Transverse colon (tissue), 4 donors: ENCODE measurements at regions not wholly inside any gene's neighbourhood (a gene's known extent, or its start where the extent isn't known, plus 50 kb on each side); places are given as distances from the start of the nearest gene placed in this dataset.

Experiments used
- DNase-seq: peaks from one replicate; pipeline ENCODE4 v3.0.0-alpha.2; 2019
- H3K27ac ChIP-seq, 4 donors: fragments of 200-600 bp; sonication (generic); 2 replicates each; pipeline ENCODE4 v1.5.1; 2016 to 2018; ENCODE audit warnings: inconsistent platforms in 4 of 4
- H3K27me3 ChIP-seq: fragments of 200-600 bp; sonication (generic); 2 replicates; pipeline ENCODE4 v1.5.1; 2017; ENCODE audit warnings: inconsistent platforms
- H3K36me3 ChIP-seq, 4 donors: fragments of 200-600 bp; sonication (generic); 2 replicates each; pipeline ENCODE4 v1.5.1; 2017 to 2019; ENCODE audit warnings: inconsistent platforms in 4 of 4
- H3K4me1 ChIP-seq, 4 donors: fragments of 200-600 bp; sonication (generic); 2 replicates each; pipeline ENCODE4 v1.5.1; 2017 to 2020; ENCODE audit warnings: inconsistent platforms in 4 of 4
- H3K4me3 ChIP-seq, 4 donors: fragments of 200-600 bp; sonication (generic); 1 replicate in 1 of 4; 2 replicates in 3 of 4; pipeline versions ENCODE4 v1.5.1 to v1.6.1; 2017 to 2019; ENCODE audit warnings: inconsistent platforms in 4 of 4
- H3K9me3 ChIP-seq, 2 donors: fragments of 200-600 bp; sonication (generic); 2 replicates each; pipeline ENCODE4 v1.5.1; 2017 to 2019; ENCODE audit warnings: inconsistent platforms in 2 of 2
- EP300 ChIP-seq: sonication (generic); formaldehyde crosslinking; IDR thresholded peaks from one replicate; pipeline ENCODE4 v1.6.1; 2017; ENCODE audit warnings: antibody characterized with exemption, low read depth
- POLR2A ChIP-seq: fragments of 450-650 bp; IDR thresholded peaks from one replicate; pipeline ENCODE4 v1.6.1; 2016; ENCODE audit warnings: antibody characterized with exemption, mild to moderate bottlenecking, moderate library complexity
- POLR2AphosphoS5 ChIP-seq, 3 donors: sonication (generic); formaldehyde crosslinking; IDR thresholded peaks; one replicate each; pipeline ENCODE4 v1.6.1; 2016; ENCODE audit warnings: antibody characterized with exemption in 3 of 3
- WGBS, 2 donors: methylation state at CpG; one replicate each; pipeline ENCODE4 v1.1.5; 2018; ENCODE audit warnings: low coverage in 1 of 2; 5-methylcytosine and 5-hydroxymethylcytosine counted together
- in situ Hi-C, 4 donors: fragments of 200-750 bp; cut with MboI; loops; one replicate each; pipeline versions ENCODE4 v1.15.0 to v1.15.1; 2017; ENCODE audit warnings: low sequenced_read_pairs in 3 of 4, low pct_ligation_motif_present in 1 of 4, low pct_unique_long_range_greater_than_20kb in 1 of 4
- intact Hi-C: fragments of 100-400 bp; cut with DNase I; formaldehyde crosslinking; loops from one replicate; pipeline ENCODE4 v1.15.1; 2023; ENCODE audit warnings: low total_unique reads
- TF ChIP-seq, protein P1 (sequence below), 5 experiments: fragments of 200-600 bp in 3 of 5; fragments of 450-650 bp in 2 of 5; sonication (generic) in 3 of 5; IDR thresholded peaks; 1 replicate in 2 of 5; 2 replicates in 3 of 5; pipeline ENCODE4 v1.5.1; 2016 to 2017; ENCODE audit warnings: antibody characterized with exemption in 5 of 5, inconsistent platforms in 3 of 5, mild to moderate bottlenecking in 2 of 5, moderate library complexity in 1 of 5

DNA sequence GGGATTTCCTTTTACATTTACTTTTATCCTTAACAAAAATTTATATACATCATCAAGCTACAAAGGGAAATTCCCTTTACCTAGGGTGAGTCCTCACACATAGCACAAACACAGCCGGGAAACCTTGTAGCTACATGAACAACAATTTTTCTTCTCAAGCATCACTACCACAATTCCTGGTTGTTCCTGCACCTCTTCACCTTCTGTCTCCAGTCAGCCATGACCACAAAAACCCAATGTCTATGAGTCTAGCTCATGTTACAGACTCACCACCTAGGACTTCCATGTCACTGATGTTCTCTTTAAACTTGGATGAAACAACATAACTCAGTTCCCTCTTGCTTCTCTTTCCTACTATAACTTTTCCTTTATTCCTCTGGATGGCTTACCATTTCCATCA lies 460.4 kb downstream of the MBD2 start:
- TF ChIP-seq, protein P1, sequence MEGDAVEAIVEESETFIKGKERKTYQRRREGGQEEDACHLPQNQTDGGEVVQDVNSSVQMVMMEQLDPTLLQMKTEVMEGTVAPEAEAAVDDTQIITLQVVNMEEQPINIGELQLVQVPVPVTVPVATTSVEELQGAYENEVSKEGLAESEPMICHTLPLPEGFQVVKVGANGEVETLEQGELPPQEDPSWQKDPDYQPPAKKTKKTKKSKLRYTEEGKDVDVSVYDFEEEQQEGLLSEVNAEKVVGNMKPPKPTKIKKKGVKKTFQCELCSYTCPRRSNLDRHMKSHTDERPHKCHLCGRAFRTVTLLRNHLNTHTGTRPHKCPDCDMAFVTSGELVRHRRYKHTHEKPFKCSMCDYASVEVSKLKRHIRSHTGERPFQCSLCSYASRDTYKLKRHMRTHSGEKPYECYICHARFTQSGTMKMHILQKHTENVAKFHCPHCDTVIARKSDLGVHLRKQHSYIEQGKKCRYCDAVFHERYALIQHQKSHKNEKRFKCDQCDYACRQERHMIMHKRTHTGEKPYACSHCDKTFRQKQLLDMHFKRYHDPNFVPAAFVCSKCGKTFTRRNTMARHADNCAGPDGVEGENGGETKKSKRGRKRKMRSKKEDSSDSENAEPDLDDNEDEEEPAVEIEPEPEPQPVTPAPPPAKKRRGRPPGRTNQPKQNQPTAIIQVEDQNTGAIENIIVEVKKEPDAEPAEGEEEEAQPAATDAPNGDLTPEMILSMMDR (IDR thresholded peaks at IDR 0.05) = no peak
- no peak for TF ChIP-seq EP300
- TF ChIP-seq POLR2AphosphoS5 (IDR thresholded peaks at IDR 0.05) = no peak
- no peak for TF ChIP-seq POLR2A
- Histone ChIP-seq H3K27ac (no peak overlapping the region), H3K27me3 (no peaks in the 10 kb centered on the region), H3K4me3 (no peak overlapping the region), H3K9me3 (peaks cover 3 to 5% of the 10 kb centered on the region in 2 donors), H3K36me3 (no peaks in the 10 kb centered on the region), H3K4me1 (no peaks in the 10 kb centered on the region)
- DNase-seq = no peak
- in situ Hi-C loops = no loop called here
- intact Hi-C loops = no loop called here
- 88 to 100% methylated on average over 1 of the region's 1 CpG for WGBS, 2 donors

DNA sequence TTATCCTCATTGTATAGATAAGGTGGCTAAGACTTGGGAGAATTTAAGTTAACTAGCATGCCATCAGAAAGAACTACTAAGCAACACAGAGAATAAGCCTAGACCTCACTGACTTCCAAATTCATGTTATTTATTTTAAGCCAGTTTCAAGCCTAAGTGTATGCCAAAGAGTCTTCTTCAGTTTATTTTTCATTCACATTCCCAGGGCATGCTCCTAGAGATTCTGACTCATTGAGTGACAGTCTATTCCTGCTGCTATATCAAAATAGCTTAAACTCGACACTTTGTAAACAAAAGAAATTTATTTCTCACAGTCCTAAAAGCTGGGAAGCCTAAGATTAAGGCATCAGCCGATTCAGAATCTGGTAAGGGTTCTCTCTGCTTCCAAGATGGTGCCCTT lies 467.1 kb downstream of the MBD2 start:
- H3K36me3 ChIP-seq = no peaks in the 10 kb centered on the region
- no peak for DNase-seq
- H3K27me3 ChIP-seq = no peaks in the 10 kb centered on the region
- H3K9me3 ChIP-seq = no peaks in the 10 kb centered on the region
- in situ Hi-C loops (no loop called here), intact Hi-C loops (no loop called here)
- no peak for TF ChIP-seq EP300
- TF ChIP-seq POLR2A = no peak
- TF ChIP-seq, protein P1 (IDR thresholded peaks at IDR 0.05) = no peak
- no peak for TF ChIP-seq POLR2AphosphoS5 (IDR thresholded peaks at IDR 0.05)
- no peak overlapping the region for H3K4me3 ChIP-seq
- no peak overlapping the region for H3K27ac ChIP-seq
- H3K4me1 ChIP-seq = peaks cover 0 to 9% (median 0%) of the 10 kb centered on the region in 4 donors
- WGBS, 2 donors = 36 to 62% methylated on average over 2 of the region's 2 CpGs

DNA sequence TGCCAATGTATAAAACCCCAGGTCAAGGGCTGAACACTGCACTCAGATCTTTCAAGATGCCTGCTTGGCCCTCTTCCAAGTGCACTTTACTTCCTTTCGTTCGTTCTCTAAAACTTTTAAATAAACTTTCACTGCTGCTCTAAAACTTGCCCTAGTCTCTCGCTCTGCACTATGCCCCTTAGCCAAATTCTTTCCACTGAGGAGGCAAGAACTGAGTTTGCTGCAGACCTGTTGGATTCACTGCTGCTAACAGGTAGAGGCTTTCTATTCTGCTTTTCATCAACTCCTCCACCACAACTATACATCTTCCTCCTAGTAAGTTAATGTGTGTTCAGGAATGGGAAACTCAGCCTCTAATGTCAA lies 467.9 kb downstream of the MBD2 start:
- Histone ChIP-seq H3K36me3 (no peaks in the 10 kb centered on the region), H3K4me3 (no peak overlapping the region), H3K4me1 (peaks cover 0 to 9% (median 0%) of the 10 kb centered on the region in 4 donors), H3K9me3 (no peaks in the 10 kb centered on the region), H3K27ac (no peak overlapping the region), H3K27me3 (no peaks in the 10 kb centered on the region)
- DNase-seq = no peak
- TF ChIP-seq POLR2A (no peak), EP300 (no peak), POLR2AphosphoS5 (IDR thresholded peaks at IDR 0.05) (no peak)
- TF ChIP-seq, protein P1 (IDR thresholded peaks at IDR 0.05) = no peak
- WGBS, 2 donors = 22 to 45% methylated on average over 3 of the region's 3 CpGs
- intact Hi-C loops (no loop called here), in situ Hi-C loops (no loop called here)

DNA sequence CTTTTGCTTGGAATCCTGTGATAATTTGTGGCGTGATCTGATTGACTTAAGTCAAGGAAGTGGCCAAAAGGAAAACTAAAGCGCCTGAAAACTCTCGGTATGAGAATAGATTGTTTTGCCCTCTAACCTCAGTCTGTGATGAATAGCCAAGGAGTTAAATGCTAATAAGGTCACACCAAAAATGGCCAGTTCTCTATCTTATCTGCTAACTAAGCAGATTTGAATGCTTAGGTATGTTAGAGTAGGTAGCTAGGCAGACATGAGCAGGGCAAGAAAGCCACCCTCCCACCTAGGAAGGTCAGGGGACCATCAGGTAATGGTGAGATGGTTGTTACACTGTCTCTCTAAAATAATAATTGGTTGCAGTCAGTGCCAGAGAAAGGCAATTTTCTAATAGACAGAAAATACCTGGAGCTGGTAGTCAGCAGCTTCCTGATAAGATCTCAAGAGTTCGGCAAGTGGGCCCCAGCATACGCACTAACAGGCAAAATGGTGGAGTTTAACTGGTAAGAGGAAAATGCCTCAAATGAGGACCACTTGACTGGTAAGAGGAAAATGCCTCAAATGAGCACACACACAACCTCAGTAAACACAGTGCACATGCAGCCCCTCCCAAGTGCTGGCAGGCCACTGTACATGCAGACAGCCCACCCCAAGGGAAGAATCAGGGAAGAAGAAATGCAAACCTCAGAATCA lies 468.4 kb downstream of the MBD2 start:
- in situ Hi-C loops = no loop called here

More for the DNA sequence above, 468.4 kb downstream of the MBD2 start:
- Histone ChIP-seq H3K27ac (no peak overlapping the region), H3K27me3 (no peaks in the 10 kb centered on the region), H3K9me3 (no peaks in the 10 kb centered on the region), H3K36me3 (no peaks in the 10 kb centered on the region), H3K4me1 (peaks cover 0 to 9% (median 0%) of the 10 kb centered on the region in 4 donors), H3K4me3 (no peak overlapping the region)
- WGBS, 2 donors = 90% methylated on average over 5 of the region's 5 CpGs
- TF ChIP-seq, protein P1 (IDR thresholded peaks at IDR 0.05) = no peak
- no peak for TF ChIP-seq EP300
- no peak for TF ChIP-seq POLR2AphosphoS5 (IDR thresholded peaks at IDR 0.05)
- TF ChIP-seq POLR2A = no peak
- no peak for DNase-seq
- intact Hi-C loops = no loop called here
